Renal pelvis (tissue), 1 donor: ENCODE measurements at regions not wholly inside any gene's neighbourhood (a gene's known extent, or its start where the extent isn't known, plus 50 kb on each side); places are given as distances from the start of the nearest gene placed in this dataset.

Experiments
- DNase-seq: peaks from one replicate; pipeline ENCODE4 v3.0.0-alpha.2; 2013

- no peak for DNase-seq
Observed at GRCh38 chr18:56278421-56279003, 359.9 kb downstream of the TXNL1 start.

GRCh38 chr18:56276466-56276865, 361.9 kb downstream of the TXNL1 start:
- no peak for DNase-seq

- DNase-seq, result no peak
Observed at GRCh38 chr18:56273541-56274219, 364.7 kb downstream of the TXNL1 start.

- DNase-seq, result no peak
Observed at GRCh38 chr18:56270671-56271250, 367.6 kb downstream of the TXNL1 start.

GRCh38 chr18:56269958-56270357, 368.4 kb downstream of the TXNL1 start:
- no peak for DNase-seq

- DNase-seq, result no peak
Observed at GRCh38 chr18:56268952-56269351, 369.4 kb downstream of the TXNL1 start.

GRCh38 chr18:56267334-56267733, 371.1 kb downstream of the TXNL1 start:
- no peak for DNase-seq

- no peak for DNase-seq
Observed at GRCh38 chr18:56258178-56258577, 380.2 kb downstream of the TXNL1 start.

GRCh38 chr18:56257205-56257604, 381.2 kb downstream of the TXNL1 start:
- no peak for DNase-seq

- DNase-seq, result no peak
Observed at GRCh38 chr18:56256659-56257058, 381.7 kb downstream of the TXNL1 start.

- no peak for DNase-seq
Observed at GRCh38 chr18:56255381-56255780, 383.0 kb downstream of the TXNL1 start.

GRCh38 chr18:56252456-56252855, 385.9 kb downstream of the TXNL1 start:
- DNase-seq, result no peak

- no peak for DNase-seq
Observed at GRCh38 chr18:56248610-56249235, 389.7 kb downstream of the TXNL1 start.

- DNase-seq, result no peak
Observed at GRCh38 chr18:56246916-56247315, 391.5 kb downstream of the TXNL1 start.

GRCh38 chr18:56245866-56246580, 392.4 kb downstream of the TXNL1 start:
- DNase-seq, result peak; percentile 27

- DNase-seq, result no peak
Observed at GRCh38 chr18:56240405-56240804, 398.0 kb downstream of the TXNL1 start.

GRCh38 chr18:56238576-56238975, 399.8 kb downstream of the TXNL1 start:
- no peak for DNase-seq

GRCh38 chr18:56235481-56236013, 402.8 kb downstream of the TXNL1 start:
- peak; percentile 23 for DNase-seq

- DNase-seq, result no peak
Observed at GRCh38 chr18:56235071-56235470, 403.3 kb downstream of the TXNL1 start.

GRCh38 chr18:56233595-56233994, 404.8 kb downstream of the TXNL1 start:
- no peak for DNase-seq

GRCh38 chr18:56226025-56226424, 412.4 kb downstream of the TXNL1 start:
- DNase-seq, result no peak
